HCEC 1CT (cell line): ENCODE measurements at regions not wholly inside any gene's neighbourhood (a gene's known extent, or its start where the extent isn't known, plus 50 kb on each side); places are given as distances from the start of the nearest gene placed in this dataset.
"Not testable (repeated sequence)": the region's sequence is repeated elsewhere in the genome, so short reads cannot be mapped to it uniquely, and the experiment has no call there.

Source experiments
- DNase-seq: peaks from one replicate; pipeline ENCODE4 v3.0.0-alpha.2; 2017

DNA sequence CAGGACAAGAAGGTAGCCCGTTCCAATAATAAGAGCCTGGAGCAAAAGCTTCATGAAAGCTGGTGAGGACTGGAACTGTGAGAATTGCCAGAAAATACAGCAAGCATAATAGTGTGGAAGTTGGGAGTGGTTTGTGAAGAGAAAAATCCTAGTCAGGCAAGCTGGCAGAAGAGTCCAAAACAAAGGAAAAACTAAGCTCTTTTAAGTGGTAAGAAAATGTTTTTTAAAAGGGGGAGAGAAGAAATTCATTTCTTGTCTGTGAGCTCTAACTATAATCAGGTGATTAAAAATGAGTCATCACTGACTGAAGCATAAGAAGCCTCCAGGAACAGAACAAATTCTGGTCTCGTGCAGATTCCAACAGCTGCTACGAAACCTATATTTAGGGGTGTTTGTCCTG lies 102.6 kb downstream of the CAAP1 start:
- peak; percentile 36 for DNase-seq

DNA sequence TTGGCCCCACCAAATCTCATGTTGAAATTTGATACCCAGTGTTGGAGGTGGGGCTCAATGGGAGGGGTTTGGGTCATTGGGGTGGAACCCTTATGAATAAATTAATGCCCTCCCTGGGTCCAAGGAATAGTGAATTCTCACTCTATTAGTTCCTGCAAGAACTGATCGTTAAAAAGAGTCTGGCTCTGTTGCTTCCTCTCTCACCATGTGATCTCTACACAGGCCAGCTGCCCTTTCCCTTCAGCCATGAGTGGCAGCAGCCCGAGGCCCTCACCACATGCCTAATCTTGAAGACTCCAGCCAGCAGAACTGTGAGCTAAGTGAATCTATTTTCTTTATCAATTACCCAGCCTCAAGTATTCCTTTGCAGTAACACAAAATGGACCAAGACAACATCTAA lies 106.0 kb downstream of the CAAP1 start:
- no peak for DNase-seq

DNA sequence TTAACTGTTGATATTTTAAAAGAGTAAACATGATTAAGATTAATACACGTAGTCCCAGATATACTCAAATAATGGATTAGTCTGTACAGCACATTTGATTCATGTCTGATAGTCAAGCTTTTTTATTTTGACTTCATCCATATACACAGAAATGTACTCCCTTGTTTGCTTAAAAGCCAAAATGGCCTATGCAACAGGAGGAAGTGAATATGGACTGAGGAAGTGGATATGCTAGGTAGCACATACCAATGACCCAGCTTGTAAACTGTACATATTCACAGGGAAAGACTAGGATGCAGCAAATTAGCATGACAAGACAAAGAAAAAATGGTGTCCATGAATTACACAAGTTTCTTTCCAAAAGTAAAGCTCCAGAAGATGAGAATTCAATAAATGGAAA lies 109.7 kb downstream of the CAAP1 start:
- no peak for DNase-seq

DNA sequence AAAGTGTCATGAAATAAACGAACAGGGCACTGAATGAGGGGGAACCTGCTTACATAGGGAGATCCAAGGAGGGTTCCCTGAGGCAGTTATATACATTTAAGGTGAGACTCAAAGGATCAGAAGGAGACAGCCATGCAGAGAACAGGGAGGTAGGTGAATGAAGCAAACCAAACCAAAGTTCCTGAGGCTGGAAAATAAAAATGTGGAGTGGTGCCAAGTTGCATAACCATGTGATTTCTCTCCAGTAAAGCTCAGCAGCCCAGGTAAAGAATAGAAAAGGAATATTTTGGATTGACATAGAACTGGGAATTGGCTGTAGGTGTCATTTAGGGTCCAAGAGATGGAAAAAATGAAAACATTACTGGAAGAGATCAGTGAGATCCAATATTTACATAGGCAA lies 110.7 kb downstream of the CAAP1 start:
- no peak for DNase-seq

DNA sequence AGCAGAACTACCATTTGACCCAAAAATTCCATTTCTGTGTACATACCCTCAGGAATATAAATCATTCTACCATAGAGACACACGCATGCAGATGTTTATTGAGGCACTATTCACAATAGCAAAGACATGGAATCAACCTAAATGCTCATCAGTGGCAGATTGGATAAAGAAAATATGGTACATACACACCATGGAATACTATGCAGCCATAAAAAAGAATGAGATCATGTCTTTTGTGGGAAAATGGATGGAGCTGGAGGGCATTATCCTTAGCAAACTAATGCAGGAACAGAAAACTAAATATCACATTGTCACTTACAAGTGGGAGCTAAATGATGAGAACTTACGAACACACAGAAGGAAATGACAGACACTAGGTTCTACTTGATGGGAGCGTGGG lies 112.3 kb downstream of the CAAP1 start:
- DNase-seq, result not testable (repeated sequence)

DNA sequence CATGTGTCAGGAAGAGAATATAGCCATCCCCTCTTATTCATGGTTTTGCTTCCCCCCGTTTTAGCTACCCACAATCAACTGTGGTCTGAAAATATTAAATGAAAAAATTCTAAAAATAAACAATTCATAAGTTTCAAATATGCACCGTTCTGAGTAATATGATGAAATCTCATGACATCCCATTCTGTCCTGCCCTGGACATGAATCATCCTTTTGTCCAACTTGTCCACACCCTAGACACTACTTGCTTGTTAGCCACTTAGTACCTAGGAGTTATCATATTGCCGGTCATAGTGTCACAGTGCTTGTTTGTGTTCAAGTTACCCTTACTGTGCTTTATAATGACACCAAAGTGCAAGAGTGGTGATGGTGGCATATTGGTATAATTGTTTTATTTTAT lies 113.5 kb downstream of the CAAP1 start:
- no peak for DNase-seq

DNA sequence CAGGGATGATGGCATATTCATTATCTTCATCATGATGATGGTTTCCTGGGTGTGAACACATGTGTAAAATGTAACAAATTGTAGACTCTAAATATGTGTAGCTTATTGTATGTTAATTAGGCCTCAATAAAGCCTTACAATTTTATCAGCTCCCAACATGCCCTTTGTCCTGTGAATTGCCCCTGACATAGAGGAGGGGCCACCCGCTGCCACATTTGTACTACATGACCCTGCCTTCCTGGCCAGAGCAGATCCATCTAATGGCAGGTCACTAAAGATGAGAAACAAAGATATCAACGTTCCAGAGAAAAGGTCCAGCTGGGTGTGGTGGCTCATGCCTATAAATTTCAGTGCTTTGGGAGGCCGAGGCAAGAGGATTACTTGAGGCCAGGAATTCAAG lies 117.2 kb downstream of the CAAP1 start:
- DNase-seq, result no peak

DNA sequence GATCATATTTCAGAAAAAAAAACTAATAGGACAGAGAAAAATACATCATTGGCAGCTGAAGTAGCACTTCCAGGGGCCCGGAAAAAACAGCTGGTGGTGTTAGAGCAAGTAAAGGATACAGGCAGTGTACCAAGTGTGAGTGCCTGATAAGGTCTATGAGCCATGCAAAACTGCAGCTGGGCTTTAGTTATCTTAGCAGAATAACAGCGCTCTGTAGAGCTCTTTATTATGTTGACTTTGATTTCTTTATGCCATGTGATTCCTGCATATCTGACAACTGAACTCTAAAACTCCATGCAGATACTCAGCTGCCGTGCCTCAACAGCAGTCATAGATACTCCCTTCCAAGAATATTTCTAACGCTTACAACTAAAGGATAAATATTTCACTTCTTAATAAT lies 119.5 kb downstream of the CAAP1 start:
- no peak for DNase-seq

DNA sequence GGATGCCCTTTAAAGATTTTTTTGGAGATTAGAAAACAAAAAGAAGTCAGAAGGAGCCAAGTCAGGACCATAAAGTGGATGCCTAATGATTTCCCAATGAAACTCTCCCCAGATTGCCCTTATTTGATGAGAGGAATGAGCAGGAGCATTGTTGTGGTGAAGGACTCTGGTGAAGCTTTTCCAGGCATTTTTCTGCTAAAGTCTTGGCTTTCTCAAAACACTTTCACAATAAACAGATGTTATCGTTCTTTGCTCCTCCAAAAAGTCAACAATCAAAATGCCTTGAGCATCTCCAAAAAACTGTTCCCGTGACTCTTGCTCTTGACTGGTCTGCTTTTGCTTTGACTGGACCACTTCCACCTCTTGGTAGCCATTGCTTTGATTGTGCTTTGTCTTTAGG lies 121.8 kb downstream of the CAAP1 start:
- no peak for DNase-seq

DNA sequence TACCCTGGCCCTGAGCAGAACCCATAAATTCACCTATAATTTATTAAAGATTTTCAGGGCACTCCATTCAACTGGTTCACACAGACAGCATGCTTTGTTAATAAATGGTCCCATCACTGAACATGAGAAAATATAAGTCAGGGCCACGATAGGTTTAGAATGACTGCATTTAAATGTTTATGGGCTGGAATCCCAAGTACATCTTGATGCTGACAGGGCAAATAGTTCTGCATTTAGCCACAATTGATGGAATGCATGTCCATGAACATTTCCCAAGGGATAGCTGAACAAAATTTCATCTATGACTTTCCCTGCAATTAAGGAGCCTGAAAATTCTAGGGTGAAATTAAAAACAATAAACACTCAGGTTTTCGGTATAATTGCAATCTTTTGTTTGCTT lies 124.5 kb downstream of the CAAP1 start:
- DNase-seq, result no peak

DNA sequence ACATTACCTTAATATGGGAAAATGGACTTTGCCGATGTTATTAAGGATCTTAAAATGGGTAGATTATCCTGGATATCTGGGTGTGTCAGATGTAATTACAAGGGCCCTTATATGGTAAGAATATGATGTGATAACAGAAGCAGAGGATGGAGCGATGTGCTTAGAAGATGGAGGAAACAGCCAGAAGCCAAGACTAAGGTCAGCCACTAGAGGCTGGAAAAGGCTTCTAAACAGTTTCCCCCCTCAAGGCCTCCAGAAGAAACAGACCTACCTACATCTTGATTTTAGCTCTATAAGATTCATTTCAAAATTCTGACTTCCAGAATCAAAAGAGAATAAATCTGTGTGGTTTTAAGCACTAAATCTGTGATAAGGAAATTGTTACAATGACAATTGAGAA lies 131.9 kb downstream of the CAAP1 start:
- DNase-seq, result no peak

DNA sequence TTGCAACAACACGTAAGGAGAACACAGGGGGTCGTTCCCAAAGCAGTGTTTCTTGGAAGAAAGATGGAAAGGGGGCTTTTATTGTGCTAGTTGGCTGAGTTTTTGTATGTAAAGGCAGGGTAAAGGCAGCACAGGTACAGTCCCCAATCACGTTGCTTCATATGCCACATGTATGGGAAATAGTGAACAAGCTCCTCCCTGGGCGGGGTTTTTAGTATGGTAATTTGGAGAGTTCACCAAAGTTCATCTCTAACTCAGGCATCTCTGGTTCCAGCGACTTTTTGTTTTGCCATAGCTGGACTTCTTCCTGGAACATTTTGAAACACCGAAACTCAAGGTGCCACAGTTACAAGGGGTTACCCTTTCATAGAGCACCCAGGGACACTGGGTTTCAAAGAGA lies 133.9 kb downstream of the CAAP1 start:
- no peak for DNase-seq

DNA sequence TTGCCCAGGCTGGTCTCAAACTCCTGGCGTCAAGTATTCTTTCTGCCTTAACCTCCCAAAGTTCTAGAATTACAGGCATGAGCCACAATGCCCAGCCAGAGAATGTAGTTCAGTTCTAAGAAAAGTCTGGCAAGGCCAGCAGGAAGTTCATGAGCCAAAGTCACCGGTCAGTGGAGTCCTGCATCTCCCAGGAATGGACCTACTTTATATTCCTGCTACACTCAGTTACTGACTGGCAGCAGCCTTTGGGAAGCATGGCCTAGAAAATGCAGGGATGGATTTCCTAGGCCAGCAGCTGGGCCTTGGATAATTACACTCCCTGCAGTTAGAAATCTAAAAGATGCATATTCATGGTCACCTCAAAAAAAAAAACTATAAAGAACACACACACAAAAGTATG lies 135.7 kb downstream of the CAAP1 start:
- DNase-seq, result no peak

DNA sequence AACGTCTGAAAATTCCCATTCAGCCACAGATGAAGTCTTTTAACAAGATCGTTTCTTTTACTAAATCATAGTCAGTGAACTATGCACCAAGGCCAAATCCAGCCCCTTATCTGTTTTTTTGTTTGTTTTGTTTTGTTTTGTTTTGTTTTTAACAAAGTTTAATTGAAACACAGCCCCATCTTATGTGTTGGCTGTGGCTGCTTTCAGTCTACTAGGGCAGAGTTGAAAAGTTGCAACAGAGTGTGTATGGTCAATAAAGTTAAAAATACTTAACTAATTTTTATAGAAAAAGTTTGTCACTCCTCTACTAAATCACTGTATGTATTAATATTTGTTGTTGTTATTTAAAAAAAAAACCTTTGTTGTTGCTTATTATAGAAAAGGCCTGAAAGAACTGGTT lies 137.1 kb downstream of the CAAP1 start:
- DNase-seq, result no peak

DNA sequence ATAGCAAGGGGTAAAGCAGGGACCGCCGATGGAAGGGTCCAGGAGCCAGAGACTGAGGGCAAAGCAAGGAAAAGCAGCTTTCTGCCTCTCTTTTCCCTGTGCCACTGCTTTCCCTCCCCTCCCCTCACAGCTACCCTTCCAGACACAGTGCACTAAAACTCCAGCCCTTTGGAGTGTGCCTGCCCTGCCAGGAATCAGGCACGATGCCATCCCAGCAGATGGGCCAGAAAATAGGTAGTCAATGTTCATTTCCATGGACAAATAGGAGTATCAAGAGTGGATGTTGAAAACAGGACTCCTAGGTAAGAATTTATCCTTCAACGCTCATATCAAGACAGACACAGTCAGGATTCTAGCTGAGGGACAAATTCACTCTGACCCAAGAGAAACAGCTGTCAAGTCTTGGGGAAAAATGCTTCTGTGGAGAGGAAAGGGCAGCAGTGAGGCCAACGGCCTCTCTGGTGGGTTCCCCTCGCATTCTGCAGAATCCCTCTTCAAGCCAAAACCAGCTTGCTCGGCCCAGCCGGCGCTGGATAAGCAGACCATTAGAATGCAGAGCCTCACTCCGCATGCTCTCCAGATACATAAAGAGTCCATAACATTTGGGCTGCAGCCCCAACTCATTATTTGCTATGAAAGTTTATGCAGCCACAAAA lies 138.0 kb downstream of the CAAP1 start:
- DNase-seq, result no peak

DNA sequence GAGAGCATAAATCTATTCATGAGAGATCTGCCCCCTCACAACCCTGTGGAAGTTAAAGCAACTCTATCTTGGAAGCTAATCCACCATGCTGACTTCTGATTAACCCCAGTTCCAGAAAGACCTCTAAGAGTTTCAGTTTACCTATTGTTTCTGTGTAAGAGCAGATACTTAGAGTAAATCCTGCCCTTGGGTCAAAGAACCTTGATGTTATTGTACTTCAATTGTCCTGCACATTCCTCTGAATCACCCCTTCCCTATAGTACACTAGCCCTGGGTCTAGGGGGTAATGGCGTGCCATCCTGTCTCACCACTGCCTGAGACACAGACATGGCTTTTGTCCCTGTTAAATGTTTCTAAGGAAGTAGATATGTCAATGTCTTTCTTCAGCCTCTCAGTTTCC lies 138.6 kb downstream of the CAAP1 start:
- no peak for DNase-seq

DNA sequence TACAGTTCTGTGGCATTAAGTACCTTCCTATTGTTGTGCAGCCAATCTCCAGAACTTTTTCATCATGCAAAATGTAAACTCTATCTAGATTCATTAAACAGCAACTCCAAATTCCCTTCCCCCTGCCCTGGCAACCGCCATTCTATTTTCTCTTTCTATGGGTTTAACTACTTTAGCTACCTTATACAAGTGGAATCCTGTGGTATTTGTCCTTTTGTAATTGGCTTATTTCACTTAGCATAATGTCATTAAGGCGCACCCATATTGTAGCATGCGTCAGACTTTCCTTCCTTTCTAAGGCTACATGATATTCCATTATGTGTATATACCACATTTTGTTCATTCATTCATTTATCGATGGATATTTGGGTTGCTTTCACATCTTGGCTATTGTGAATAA lies 142.4 kb downstream of the CAAP1 start:
- no peak for DNase-seq

DNA sequence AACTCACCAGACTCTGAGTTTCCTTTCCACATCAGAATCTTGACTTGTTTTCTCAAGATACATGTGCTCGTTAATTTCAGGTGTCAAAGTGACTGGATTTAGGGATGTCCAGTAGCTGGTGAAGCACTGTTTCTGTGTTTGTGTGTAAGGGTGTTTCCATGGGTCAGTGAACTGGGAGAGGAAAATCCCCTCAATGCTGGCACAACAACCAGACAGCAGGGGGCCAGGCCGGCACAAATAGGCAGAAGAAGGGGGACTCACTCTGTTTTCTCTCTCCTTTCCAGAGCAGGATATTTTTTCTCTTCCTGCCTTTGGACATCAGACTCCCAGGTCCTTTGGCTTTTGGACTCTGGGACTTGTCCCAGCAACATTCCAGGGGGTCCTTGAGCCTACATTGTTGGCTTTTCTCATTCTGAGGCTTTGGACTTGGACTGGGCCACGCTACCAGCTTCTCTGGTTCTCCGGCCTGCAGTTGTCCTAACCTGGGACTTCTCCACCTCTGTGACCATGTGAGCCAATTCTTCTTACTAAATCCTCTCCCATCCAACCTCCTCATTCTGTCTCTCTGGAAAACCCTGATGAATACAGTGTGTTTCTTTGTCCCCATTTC lies 144.0 kb downstream of the CAAP1 start:
- DNase-seq, result no peak

DNA sequence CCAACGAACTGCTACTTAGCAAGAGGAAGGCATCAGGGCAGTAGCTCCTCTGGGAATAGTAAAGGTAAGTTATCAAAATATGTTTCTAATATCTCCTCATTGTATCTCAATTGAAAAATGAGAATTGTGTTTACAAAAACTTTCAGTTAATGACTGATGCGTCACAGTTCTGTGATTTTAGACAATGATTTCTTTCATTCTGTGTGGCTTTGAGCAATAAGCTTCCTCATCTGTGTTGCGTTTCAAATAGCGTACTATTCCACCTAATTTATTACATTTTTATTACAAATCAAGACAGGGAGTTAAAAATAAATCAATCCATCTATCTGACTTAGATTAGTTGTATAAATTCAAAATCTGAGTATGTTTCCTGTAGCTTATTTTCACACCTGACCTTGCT lies 145.0 kb downstream of the CAAP1 start:
- no peak for DNase-seq

DNA sequence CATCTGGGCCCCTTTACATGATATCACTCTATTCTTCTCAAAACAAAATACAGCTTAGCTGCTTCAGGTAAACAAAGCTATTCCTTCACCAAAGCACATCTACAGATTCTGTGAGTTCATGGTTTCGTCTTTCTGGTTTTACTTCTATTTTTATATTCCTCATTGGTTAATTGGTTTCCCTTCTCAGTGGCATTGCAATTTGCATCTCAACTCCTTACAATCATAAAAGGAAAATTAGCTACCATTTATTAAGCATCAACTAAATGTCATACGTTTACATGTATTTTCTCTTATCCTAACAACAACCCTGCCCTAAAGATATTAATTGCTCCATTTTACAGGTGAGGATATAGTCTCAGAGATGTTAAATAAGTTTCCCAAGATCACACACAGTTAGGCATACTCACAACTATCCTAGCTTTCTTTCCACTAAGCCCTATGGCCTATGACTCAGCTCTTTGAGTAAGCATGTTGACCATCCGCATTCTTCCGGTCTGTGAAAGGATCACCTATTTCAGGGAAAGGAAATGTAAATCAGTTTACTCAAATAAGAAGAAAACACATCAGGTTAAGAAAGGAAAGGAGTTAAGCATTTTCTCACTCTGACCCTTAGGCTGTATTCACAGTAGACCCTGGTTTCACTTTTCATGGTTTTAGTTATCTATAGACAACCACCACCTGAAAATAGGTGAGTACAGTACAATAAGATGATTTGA lies 146.1 kb downstream of the CAAP1 start:
- DNase-seq, result peak; percentile 59

DNA sequence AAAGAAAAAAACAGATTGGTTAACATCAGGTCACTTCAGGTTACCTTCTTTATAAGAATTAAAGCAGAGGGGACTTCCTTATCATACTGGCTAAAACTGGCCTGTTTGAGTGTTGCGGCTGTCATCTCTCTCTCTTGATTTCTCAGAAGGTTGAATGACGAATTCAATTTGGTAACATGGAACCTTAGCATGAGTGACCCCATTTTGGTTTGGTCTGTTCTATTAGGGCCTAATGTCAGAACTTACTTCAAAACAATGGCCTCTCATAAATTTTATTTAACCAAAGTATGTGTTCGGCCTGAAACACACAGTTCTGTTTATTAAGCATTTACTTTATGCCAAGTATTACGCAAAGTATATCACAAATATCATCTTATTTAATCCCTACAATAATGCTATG lies 147.5 kb downstream of the CAAP1 start:
- no peak for DNase-seq

DNA sequence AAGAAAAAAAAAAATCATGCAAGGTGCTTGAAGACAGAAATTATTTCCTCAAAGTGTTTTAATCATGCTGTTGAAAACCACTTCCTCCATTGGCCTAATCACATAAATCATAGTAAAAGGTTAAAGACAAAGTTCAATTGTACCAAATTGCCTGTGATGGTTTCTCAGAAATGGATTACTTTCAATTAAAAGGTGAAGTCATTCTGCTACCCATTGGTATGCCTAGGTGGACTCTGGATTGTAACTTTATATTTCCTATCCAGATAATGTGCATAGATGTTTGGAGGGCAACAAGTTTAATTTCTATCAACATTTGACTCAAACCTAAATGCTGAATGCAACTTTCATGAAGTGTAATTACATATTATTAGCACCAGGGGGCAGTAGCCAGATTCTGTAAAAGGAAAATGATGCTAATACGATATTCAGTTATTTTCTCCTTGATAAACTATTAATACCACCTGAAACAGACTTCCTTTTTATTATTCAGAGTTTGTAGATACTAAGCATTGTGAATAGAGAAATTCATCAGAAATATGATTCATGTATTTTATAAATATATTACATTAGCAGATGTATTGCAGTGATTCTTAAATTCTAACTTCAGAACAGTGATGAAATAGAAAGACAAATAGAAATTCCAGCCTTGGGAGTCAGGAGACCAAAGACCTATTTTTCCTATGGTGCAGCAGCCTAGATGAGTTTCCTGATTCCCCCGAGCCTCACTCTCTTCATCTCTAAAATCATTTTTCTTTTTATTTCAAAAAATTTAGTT lies 148.2 kb downstream of the CAAP1 start:
- peak; percentile 22 for DNase-seq

DNA sequence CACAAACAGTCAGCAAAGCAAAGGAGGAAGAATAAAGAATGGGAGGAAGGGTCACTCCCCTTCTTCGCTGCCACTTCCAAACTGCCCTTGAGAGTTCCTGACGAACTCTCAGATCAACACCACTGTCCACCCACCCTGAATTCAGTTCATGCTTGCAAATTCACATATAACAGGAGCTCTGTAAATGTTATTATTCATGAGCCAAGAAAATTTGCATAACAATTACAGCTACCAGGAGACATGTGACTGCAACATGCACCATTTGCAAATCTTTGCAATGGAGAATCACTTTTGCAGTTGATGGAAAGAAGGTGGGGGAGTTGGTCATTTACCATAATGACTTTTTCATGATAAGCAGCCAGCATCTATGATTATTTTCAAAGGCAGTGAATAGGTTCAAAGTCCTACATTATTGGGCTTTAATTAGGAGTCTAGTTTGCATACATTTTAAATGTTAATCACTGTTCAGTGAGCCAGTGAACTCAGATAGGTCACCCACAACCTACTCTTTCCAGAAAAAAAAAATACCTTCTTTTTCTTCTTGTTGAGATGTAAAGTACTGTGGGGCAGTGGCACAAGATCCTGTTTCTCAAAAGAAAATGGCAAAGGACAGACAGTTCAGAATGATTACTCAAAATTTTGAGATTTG lies 149.7 kb downstream of the CAAP1 start:
- no peak for DNase-seq
